ENCODE measurements at regions not wholly inside any gene's neighbourhood (a gene's known extent, or its start where the extent isn't known, plus 50 kb on each side); places are given as distances from the start of the nearest gene placed in this dataset.

DNA sequence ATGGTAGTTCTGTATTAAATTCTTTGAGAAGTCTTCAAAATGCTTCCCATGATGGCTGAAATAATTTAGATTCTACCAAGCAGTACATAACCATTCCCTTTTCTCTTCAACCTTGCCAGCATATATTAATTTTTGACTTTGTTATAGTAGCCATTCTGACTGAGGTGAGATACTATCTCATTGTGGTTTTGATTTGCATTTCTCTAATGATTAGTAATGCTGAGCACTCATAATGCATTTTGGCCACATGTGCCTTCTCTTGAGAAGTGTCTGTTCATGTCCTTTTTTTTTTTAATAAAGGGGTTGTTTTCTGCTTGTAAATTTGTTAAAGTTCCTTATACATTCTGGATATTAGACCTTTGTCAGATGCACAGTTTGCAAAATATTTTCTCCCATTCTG is 173.9 kb downstream of the CALCRL start:
- DNase-seq (ENCODE audit: low read depth): no peak

DNA sequence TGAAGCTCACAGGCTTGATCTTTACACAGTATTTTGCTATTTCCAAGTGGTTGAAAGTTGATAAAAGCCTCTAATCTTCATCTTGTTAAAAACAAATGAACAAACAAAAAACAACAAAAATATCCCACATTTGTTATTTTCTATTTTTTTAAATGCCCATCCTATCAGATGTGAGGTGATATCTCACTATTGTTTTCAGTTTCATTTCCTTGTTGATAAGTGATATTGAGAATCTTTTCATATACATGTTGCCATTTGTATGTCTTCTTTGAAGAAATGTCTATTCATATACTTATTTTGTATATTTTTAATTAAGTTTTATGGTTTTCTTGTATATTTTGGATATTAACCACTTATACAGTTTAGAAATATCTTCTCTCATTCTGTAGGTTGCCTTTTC is 175.8 kb downstream of the CALCRL start:
- no peak for DNase-seq (ENCODE audit: low read depth)

DNA sequence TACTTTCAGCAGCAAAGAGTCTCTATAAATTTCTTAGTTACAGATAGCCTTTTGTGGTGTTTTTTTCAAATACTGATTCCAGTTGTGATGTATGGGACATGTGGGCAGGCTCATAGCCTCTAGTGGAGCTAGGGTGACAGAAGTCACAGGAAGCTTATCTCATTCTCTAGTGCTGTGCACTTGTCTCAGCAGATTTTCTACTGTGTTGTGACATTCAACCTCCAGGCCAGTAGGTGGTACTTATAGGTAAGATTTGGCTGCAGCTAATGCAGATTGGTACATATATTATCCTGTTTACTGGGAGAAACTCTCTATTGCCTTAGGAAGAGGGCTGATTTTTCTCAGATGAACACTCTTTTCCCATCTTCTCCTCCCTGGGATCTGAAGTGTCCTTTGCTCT is 176.2 kb downstream of the CALCRL start:
- DNase-seq (ENCODE audit: low read depth): no peak

DNA sequence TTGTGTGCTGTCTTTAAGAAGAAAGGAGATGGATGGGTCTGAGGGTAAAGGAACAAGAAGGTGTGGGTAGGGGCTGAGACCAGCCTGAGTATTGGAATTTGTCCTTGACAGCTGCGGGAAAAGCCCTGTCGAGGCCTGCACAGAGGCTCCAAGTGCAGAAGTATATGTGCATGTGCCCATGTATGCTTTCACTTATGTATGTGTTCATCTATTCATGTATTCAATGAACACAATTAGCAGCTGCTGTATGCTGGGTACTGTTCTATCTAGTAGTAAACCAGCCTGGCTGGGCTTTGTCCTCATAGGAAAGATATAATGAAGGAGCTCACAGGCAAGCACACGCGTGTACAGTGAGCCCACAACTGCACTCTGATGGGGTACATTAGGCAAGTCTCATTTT is 181.4 kb downstream of the CALCRL start:
- no peak for DNase-seq (ENCODE audit: low read depth)

DNA sequence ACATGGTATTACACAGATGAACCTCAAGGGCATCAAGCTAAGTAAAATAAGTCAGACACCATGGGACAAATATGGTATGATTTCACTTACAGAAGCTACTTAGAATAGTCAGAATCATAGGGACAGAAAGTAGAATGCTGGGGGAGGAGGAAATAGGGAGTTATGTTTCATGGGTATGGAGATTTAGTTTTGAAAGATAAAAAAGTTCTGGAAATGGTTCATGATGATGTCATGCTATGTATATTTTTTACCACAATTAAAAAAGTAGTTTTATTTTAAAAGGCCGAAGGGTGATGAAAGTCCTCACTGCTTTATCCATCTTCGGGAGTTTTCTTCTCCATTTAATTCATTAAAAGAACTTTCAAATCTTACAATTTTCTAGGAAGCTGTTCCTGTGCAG is 181.9 kb downstream of the CALCRL start:
- DNase-seq (ENCODE audit: low read depth): no peak

DNA sequence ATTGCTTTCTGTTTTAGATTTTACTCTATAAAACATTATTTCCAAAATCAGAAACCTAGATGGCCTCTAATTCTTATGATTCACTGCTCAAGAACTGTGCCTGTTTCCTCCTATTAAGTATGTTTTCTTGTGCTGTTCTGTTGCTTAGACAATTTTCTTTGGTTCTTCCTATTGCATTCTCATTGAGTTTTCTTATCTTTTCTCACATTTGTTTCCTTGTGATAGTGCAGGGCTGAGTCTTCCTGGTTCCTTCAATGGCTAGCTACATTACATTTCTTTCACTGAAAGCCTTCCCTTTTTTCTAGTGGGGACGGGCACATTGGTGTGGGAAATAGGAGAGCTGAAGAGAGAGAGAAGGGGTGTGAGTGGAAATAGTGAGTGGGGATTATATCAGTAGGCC is 183.4 kb downstream of the CALCRL start:
- no peak for DNase-seq (ENCODE audit: low read depth)

DNA sequence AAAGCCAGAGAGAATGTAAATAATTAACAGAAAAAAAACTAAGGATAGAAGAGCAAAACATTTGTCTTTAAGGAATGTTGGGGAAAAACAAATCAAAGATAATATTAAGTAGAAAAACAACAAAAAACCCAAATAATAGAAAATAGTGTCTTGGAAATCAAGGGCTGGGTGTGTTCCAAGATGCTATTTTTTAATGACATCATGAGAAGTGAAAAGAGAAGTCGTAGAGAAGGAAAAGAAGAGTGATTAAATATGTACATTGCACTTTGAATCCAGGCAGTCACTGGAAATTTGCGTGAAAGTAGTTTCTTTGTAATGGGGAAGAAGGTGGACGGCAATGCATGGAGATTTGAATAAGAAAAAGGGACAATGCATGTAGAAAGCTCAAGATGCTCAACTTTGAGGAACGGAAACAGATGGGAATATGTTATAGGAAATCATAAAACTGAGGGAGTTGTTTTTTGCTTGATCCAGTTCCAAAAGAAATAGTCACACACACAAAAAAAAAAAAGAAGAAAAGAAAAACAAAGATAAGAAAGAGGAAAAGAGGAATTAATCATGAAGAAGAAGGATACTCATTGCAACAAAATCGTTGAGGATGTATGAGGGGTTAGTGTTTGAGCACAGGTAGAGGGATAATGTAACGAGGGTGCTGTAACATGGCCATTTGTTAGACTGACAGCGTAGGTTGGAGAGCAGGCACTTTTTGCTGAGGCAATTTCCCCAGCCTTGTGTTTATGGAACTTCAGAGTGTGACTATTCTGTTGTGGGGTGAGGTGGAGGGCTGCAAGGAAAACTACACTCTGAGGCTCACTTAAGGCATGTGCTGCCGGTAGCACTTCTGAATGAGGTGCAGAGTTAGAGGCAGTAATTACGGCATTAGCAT is 184.1 kb downstream of the CALCRL start:
- DNase-seq (ENCODE audit: low read depth): no peak

DNA sequence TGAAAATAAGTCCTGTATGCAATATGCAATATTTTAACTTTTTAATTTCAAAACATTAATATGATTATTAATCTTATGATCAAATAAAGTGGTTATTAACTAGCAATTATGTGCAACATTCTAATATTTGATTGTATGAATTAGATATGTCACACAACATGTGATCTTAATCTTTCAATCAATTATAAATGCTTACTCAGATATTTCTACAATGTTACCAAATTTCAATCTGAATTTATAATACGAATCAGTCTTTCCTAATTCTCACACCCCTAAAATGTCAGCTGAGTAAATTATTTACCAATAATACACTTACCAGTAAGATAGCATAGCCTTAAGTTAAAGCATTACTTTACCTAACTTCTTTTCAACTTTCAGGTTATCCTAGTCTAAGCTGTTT is 186.3 kb downstream of the CALCRL start:
- no peak for DNase-seq (ENCODE audit: low read depth)

DNA sequence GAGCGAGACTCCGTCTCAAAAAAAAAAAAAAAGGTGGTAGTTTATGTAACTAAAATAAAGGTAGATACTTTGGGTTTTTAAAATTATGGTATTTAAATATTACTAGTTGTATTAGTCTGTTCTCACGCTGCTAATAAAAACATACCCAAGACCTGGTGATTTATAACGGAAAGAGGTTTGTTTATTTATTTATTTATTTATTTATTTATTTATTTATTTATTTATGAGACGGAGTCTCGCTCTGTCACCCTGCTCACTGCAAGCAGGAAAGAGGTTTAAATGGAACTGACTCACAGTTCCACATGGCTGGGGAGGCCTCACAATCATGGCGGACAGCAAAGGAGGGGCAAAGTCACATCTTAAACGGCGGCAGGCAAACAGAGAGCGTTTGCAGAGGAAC is 196.0 kb downstream of the CALCRL start:
- no peak for DNase-seq (ENCODE audit: low read depth)

DNA sequence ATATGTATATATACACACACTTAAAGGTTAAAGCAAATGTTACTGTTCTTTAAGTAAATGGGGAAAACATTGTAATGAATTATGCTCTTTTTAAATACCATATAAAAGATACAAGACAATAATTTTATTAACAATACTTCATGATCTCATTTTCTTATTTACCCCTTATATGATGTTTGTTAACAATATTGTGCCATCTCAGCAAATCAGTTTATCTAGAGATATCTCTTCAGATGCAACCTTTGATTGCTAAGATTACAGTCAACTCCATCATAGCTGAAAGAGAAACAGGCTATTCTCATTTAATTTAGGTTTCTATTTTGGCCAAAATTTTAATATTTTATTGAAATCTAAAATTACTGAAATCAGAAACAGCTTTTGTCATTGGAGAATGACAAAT is 197.9 kb downstream of the CALCRL start:
- DNase-seq (ENCODE audit: low read depth): no peak

DNA sequence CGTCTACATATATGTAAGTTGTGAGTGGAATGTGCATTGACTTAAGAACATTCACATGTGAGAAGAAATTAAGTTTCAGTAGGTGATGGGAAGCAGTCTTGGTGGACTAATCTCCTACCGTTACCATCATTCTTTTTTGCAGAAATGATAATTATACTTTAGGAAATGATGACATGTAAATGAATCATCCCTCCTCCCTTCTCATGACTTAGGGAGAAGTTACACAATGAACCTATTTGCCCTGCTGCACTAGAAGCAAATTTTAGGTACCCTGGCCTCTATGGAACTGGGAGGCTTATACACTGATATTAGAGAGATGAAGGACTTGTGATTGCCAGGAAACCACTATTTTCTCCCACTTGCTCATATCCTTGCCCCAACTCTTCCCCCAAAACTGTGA is 214.2 kb downstream of the CALCRL start:
- peak; percentile 30 for DNase-seq (ENCODE audit: low read depth)

DNA sequence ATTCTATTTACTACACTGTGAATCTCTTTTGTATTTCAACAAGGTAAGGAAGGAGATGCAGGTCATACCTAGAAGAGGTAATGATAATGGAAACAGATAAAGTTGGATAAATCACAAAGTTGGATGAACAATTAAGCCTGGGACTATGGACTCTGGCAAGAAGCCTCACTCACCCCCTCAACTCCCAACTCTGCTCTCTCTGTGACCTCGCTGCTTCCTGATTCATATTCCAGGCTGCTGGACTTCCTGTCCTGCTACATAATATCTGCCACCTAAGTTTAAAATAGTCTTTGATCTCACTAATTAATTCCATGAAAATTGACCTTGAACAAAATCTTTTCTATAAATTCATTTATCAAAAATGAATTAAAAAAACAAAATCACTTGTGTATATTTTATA is 215.3 kb downstream of the CALCRL start:
- DNase-seq (ENCODE audit: low read depth): no peak

DNA sequence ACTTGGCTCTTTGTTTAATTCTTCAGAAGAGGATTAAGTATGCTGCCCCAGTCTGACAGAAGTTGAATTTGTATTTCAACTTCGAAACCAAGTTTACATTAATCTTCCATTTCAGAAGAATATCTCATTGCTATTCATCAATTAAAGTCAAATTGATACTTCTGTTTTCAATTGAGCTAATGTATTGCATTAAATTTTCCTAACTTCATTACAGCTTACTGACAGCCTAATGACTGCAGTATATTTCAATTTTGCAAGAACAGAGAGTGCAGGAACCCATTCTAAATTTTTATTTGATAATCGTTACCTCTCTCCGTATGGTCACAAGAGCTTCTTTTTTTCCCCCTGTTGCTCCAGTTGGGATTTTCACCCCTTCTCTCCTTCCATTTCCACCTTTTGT is 218.0 kb downstream of the CALCRL start:
- no peak for DNase-seq (ENCODE audit: low read depth)

DNA sequence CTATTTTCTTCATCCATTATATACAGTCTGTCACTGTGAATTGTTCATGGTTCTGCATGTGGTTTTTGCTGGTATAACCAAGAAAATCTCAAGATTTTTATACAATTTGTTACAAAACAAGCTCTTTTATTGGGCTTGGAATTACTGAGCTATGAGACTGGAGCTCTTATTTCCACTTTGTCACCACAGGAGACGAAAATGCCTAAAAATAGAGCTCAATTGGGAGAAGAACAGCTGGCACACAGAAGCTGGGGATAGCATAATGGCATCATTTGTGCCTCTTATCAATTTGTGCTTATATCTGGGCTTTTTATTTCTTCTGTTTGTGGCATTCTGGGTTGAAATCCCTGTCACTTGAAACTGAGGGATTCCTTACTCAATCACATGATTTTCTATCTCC is 219.1 kb downstream of the CALCRL start:
- DNase-seq (ENCODE audit: low read depth): peak; percentile 75

DNA sequence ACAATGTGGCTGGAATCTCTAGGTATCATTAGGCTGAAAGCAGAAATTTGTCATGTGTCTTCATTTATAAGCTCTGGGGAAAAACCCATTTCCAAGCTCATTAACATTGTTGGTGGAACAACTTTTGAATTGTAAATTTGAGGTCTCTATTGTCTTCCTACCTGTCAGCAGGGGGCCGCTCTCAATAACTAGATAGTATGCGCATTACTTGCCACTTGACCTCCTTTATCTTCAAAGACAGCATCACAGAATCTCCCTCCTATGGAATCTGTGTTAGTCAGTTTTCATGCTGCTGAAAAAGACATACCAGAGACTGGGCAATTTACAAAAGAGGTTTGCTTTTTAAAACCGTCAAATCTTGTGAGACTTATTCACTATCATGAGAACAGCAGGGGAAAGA is 223.1 kb downstream of the CALCRL start:
- no peak for DNase-seq (ENCODE audit: low read depth)

DNA sequence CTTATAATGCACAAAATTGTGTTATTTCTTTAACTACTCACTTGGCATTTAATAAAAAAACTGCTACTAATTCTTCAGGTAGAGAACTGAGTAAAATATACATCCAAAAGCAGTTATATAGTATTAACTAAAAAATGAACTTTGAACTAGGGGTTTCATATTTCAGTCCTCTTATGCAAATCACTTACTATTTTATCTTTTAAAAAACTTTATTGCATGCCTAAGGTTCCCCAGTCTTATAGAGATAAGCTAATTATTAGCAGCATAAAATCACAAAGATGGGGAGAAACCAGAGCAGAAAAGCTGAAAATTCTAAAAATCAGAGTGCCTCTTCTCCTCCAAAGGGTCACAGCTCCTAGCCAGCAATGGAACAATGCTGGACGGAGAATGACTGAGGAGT is 228.0 kb downstream of the CALCRL start:
- DNase-seq (ENCODE audit: low read depth): no peak

DNA sequence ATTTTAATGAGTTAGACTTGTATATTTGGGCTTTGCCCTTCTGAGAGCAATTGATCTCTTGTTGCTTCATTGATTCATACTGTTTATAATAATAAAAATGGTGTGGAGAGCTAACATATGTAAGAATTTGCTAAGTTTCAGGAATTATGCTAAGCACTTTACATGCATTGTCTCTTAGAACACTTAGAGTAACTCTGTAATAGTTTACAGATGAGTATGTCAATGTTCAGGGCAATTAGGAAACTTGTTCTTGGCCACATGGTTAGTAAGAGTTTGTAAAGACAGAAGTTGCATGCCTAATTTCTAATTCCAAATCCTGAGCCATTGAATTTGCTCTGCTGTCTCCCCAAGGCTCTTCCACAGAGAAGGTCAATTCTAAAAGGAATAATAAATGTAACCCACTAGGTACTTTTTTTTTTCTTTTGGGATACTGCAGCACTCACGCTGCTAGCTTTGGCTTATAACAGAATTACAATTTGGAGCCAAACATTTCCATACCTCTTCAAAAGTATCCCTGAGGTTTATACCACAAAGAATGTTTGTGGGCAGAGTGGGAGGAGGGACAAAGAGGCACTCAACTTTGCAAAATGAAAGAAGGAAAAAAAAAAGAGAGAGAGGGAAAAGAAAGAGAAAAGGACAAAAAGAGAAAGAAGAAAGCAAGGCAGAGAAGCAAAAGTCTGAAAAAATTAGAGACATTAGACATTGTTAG is 232.4 kb downstream of the CALCRL start:
- peak; percentile 65 for DNase-seq (ENCODE audit: low read depth)

DNA sequence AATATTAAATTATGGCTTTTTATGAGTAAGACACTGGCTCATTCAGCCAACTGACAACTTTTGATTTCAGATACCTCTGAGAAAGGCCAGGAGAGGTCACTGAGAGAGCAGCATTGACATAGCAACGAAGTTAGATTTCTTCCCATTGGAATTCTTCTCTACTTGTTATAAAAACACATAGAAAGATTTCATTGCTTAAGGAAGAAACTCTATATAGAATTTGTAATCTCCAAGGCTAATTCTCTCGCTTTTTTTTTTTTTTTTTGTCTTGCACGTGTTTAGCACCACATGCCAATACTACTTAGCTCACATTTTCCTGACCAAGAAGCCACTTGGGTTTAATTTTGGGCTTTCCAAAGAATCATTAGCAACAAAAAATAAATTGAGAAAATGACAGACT is 233.7 kb downstream of the CALCRL start:
- DNase-seq (ENCODE audit: low read depth): peak; percentile 25

DNA sequence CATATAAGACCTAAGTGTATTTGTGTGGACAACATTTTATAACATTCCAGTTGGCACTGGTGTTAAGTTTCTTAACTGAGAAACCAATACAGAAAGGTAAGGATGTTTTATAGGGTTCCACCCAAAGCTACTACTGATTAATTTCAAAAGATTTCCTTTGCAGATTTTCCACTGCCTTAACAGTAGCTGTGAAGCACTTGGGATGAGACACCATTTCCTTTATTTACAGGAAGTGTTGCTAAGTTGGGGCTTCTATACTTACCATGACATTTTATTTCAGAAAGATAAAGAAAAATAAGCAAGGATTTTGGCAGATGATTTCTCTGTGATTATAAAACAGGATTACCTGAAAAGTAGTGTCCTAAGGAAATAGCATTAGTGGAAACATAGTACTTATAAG is 234.3 kb downstream of the CALCRL start:
- DNase-seq (ENCODE audit: low read depth): no peak

DNA sequence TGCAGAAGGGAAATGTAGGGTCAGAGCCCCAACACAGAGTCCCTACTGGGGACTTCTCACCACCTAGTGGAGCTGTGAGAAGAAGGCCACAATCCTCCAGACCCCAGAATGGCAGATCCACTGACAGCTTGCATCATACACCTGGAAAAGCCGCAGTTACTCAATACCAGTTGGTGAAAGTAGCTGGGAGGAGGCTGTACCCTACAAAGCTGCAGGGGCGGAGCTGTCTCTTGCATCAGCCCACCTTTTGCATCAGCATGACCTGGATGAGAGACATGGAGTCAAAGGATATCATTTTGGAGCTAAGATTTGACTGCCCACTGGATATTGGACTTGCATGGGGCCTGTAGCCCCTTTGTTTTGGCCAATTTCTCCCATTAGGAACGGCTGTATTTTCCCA is 237.3 kb downstream of the CALCRL start:
- no peak for DNase-seq (ENCODE audit: low read depth)

DNA sequence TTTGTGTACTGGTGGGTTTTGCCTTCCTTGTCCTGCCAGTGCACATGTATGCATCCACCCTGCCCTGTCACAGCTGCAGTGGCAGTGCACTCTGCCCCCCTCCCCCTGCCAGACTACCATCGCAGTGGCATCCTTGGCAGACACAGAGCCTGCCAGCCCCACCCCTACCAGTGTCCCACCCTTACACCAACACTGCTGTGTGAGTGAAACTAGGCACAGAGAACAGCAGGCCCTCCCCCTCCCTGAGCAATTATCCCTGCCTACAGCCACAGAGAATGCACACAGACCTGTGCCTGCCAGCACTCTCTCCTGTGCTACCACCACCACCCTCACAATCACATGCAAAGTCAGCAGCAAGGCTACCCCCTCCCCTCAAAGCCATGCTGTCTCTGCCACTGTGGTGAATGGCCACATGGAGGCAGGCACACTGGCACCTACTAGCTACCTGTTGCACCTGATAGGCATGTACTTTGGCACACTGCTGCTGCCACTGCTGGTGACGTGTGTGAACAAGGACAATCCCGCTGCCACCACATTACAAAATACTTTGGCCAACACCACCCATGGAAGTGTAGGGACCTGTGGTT is 239.8 kb downstream of the CALCRL start:
- no peak for DNase-seq (ENCODE audit: low read depth)

DNA sequence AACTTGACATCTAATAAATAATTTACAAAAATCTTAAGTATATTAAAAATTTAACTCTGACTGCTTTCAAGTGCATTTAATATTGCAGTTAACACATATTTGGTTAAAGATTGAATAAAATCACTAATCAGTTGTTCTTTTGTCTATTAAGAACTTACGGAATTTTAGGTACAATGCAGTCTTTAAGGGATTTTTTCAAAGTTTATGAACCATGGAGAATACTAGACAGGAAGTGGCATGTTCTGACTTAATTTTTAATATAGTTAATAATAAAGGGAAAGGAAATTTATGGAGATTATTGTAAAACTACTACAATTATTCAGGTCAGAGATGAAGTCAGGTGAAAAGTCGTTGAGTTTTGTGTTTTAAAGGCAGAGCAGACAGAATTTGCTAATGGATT is 240.9 kb downstream of the CALCRL start:
- no peak for DNase-seq (ENCODE audit: low read depth)

DNA sequence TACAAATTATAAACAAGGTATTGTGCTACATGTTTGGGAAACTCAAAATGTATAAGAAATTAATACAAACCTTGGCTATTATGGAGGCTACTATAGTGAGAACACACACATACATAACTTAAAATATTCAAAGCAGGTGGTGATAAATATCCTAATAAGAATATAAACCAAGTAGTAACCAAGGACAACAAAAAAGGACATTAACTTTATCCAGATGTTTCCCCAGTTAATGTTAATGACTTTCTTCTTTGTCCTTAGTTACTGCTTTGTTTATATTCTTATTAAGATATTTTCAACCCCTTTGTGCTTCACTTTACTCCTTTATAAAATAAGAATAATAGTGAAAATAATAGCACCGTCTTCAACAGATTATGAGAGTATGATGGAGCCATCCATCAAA is 241.6 kb downstream of the CALCRL start:
- no peak for DNase-seq (ENCODE audit: low read depth)

Measured in LHCN-M2 (cell line).